ENCODE measurements at regions not wholly inside any gene's neighbourhood (a gene's known extent, or its start where the extent isn't known, plus 50 kb on each side); places are given as distances from the start of the nearest gene placed in this dataset.

GRCh38 chr5:123813937-123814624 is 302.1 kb downstream of the CSNK1G3 start:
- H3K4me3 ChIP-seq (ENCODE audit: low read depth, low read length): no peak overlapping the region
- no peak for DNase-seq (ENCODE audit: low read depth)

DNA sequence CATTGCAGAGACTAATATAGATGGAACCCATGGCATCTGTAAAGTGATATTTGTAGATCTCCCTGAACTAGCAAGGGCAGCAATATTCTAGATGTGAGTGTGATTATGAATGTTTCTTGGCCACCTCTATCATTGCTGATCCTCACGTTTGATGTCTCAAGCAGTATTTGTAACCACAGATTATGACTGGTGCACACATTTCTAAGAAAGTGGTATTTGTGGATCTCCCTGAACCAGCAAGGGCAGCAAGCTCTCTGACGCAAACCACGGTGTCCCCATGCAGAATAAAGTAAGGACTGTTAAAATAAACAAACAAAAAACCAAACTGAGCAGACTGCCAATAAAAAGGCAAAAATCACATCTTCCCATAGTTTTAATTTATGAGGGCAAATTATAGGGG is 301.3 kb downstream of the CSNK1G3 start:
- no peak for DNase-seq (ENCODE audit: low read depth)
- H3K4me3 ChIP-seq (ENCODE audit: low read depth, low read length): no peak overlapping the region

GRCh38 chr5:123811831-123812230 is 299.9 kb downstream of the CSNK1G3 start:
- no peak for DNase-seq (ENCODE audit: low read depth)
- no peak overlapping the region for H3K4me3 ChIP-seq (ENCODE audit: low read depth, low read length)

DNA sequence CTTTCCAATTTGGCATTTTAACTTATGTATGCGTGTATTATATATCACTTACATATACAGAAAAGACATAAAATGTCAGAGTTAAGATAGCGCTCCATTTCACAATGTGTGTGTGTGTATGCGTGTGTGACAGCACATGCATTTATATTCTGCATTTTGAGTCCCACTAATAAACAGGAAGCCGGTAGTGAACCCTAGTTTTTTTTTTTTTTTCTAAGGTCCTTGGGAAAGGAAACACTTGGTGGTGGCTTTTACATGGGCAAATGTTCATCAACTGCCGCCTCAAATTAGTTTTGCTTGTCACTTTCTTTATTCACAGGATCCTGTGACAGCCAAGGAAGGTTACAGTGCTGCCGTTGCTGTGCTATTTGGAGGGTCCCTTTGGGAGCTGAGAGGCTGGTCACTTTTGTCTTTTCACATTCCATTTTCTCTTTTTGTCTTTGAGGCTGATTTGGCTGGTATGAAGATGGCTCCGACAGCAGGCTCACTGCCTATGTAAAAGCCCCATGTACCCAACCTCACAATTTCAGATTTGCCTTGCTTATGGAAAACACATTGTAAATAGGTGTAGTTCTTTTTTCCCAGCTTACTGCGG is 298.9 kb downstream of the CSNK1G3 start:
- no peak for DNase-seq (ENCODE audit: low read depth)
- no peak overlapping the region for H3K4me3 ChIP-seq (ENCODE audit: low read depth, low read length)

GRCh38 chr5:123810253-123810652 is 298.3 kb downstream of the CSNK1G3 start:
- no peak overlapping the region for H3K4me3 ChIP-seq (ENCODE audit: low read depth, low read length)
- no peak for DNase-seq (ENCODE audit: low read depth)

GRCh38 chr5:123809594-123810221 is 297.7 kb downstream of the CSNK1G3 start:
- H3K4me3 ChIP-seq (ENCODE audit: low read depth, low read length): no peak overlapping the region
- no peak for DNase-seq (ENCODE audit: low read depth)

DNA sequence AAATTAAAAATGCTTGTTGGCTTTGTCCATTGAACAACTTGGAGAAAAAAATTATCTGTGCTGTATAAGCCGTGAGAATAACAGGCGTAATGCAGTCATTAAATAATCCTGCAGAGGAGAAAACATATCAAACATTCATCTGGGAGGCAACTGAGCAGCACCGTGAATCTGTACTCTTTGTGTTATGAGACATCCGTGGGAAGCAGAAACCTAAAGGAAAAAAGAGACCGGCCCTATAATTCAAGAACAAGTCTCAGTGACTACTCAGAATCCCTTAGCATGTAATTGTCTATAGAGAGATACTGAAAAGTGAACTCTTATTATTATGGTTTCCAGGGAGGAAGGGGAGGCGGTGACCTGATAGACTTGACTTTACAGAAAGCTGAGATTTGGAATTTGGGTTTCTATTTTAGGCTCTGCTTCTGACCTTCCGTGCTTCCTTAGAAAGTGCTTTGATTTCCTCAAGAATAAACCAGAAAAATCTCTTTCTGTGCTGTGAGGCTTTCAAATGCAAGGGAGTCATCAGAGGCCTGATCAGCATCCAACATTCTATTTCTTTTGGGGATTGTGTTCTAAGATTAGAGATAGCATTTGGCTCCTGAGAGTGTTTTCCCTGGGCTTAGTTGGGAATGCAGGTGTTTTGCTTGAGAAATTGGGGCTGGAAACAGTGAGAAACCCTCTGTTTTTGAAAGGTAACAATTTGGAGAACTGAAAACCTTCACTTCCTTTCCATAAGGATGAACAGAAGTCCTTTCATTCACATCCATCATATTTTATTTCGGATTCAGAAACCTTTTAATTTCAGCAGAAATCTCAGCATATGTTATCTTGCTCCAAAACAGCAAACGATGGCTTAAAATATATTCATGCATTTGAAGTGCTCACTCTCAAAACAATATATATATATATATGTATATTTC is 296.7 kb downstream of the CSNK1G3 start:
- no peak for DNase-seq (ENCODE audit: low read depth)
- no peak overlapping the region for H3K4me3 ChIP-seq (ENCODE audit: low read depth, low read length)

- DNase-seq (ENCODE audit: low read depth): no peak
- no peak overlapping the region for H3K4me3 ChIP-seq (ENCODE audit: low read depth, low read length)
Measured at GRCh38 chr5:123807177-123807945, 295.4 kb downstream of the CSNK1G3 start.

DNA sequence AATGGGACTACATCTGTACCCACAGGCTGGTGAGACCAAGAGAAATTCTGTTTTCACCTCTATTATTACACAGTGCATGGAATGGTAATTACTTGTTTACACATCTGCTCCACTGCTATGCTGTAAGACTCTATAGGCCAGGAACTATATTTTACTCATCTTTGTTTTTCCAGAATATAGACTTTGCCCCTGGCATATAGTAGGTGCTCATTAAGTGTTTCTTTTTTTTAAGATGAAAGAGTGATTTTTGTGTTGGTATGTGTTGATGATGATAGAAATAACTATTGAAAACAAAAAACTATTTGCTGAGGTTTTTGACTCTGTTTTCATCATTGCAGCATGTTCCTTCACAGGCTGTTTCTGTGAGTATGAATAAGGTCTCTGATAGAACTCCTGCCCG is 294.7 kb downstream of the CSNK1G3 start:
- no peak overlapping the region for H3K4me3 ChIP-seq (ENCODE audit: low read depth, low read length)
- no peak for DNase-seq (ENCODE audit: low read depth)

DNA sequence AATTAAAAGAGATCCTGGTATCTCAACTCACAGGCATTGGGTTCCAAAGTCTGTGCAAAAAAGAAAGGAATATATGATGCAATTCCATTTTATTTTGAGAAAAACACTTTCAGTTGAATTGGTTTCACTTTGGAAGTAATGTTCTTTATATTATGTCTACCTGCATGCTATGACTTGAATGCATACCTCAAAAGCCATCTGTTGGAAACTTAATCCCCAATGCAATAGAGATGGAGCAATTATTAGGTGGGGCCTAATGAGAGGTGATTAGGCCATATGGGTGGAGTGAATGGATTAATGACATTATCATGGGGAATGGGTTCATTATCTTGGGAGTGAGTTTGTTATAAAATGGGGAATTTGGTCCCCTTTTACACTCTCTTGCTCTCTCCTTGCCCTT is 293.3 kb downstream of the CSNK1G3 start:
- DNase-seq (ENCODE audit: low read depth): no peak
- no peak overlapping the region for H3K4me3 ChIP-seq (ENCODE audit: low read depth, low read length)

- H3K4me3 ChIP-seq (ENCODE audit: low read depth, low read length): no peak overlapping the region
- no peak for DNase-seq (ENCODE audit: low read depth)
Measured at GRCh38 chr5:123803359-123803758, 291.4 kb downstream of the CSNK1G3 start.

GRCh38 chr5:123802298-123802951 is 290.4 kb downstream of the CSNK1G3 start:
- no peak for DNase-seq (ENCODE audit: low read depth)
- H3K4me3 ChIP-seq (ENCODE audit: low read depth, low read length): no peak overlapping the region

DNA sequence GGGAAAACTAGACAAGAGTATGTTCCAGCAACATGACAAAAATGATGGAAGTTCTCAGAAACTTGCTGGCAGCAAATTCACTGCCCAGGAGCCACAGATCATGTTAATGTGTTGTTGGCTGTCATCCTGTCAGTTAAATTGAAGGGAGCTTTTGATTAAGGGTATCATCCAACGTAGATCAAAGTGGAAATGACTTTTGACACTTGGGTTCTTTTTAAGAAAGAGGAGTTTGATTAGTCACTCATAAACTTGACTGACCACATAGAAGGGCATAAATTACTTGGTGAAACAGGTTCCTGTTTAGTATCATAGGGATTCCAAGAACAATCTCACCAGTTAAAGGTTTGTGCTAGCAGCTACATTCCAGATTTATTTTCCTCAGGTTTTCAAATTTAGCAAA is 288.7 kb downstream of the CSNK1G3 start:
- DNase-seq (ENCODE audit: low read depth): no peak
- H3K4me3 ChIP-seq (ENCODE audit: low read depth, low read length): no peak overlapping the region

DNA sequence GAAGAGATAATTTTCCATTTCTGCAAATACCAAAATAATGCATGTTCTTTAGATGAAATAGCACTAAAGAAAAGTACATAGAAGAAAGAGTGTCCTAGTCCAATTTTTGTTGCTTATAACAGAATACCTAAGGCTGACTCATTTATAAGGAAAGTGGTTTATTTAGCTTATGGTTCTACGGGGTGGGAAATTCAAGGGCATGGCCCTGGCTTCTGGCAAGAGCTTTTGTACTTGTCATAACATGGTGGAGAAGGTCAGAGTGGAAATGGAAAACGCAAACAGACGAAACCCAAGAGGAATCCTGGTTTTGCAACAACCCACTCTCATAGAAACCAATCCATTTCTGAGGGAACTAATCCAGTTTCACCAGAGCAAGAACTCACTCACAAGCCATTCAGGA is 283.7 kb downstream of the CSNK1G3 start:
- no peak overlapping the region for H3K4me3 ChIP-seq (ENCODE audit: low read depth, low read length)
- no peak for DNase-seq (ENCODE audit: low read depth)

DNA sequence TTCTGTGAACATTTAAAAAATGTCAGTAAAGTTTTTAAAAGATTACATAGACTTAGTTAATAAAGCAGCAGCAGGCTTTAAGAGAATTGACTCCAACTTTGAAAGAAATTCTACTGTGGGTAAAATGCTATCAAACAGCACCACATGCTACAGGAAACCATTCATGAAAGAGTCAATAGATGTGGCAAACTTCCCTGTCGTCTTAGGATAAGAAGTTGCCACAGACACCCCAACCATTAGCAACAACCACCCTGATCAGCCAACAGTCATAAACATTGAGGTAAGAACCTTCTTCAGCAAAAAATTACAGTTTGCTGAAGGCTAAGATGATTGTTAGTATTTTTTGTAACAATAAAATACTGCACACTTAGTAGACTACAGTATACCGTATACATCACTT is 278.2 kb downstream of the CSNK1G3 start:
- no peak for DNase-seq (ENCODE audit: low read depth)
- no peak overlapping the region for H3K4me3 ChIP-seq (ENCODE audit: low read depth, low read length)

DNA sequence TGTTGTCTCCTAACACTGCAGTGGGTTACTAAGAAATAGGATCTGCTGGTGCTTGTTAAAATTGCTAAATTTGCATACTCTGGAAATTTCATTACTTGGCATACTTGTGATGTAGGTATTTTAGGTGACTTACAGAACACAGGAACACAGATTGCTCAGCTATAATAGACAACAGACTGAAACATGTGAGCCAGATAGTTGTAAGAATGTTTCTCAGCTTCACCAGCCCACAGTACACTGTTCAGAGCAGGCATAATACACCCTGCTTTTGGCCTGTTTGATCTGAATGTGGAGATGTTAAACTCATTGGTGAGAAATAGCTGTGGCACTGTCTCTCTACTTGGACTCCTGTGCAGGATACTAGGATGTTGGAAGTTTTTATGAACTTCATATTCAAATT is 275.7 kb downstream of the CSNK1G3 start:
- H3K4me3 ChIP-seq (ENCODE audit: low read depth, low read length): no peak overlapping the region
- DNase-seq (ENCODE audit: low read depth): no peak

DNA sequence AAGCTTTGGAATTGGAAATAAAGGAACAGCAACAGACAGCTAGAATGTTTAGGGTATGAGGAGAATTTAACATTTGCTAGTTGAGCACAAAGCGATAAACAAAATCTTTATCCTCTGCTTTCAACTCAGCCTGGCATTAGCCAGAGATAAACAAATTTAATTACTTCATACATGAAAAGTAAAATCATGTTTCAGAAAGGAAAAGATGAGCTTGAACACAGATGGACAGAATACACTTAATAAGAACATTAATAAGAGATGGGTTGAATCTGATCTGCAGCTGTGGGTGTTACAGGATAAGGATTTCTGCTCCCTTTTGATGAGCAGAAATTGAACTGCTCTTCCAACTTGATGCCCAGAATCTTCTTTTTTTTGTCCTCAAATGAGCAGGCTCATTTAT is 275.2 kb downstream of the CSNK1G3 start:
- no peak for DNase-seq (ENCODE audit: low read depth)
- H3K4me3 ChIP-seq (ENCODE audit: low read depth, low read length): no peak overlapping the region

DNA sequence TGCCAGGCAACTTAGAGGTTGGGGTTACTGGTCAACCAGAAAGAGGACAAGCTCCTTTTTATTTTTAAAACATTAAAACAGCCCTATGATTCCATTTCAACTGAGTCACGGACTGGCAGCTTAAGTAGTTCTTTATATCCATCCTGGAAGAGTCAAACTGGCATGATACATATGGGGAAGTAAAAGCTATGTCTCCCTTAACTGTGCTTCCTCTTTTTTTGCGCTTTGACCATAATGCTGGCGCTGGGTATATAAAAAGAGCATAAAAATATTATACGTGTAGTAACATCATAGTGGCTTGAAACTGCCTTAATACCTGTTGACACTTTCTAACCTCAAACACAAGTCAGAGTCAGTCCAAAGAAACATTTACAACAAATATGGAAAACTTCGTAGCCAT is 274.4 kb downstream of the CSNK1G3 start:
- DNase-seq (ENCODE audit: low read depth): no peak
- H3K4me3 ChIP-seq (ENCODE audit: low read depth, low read length): no peak overlapping the region
